Sigmoid colon (tissue), 6 donors: ENCODE measurements at regions not wholly inside any gene's neighbourhood (a gene's known extent, or its start where the extent isn't known, plus 50 kb on each side); places are given as distances from the start of the nearest gene placed in this dataset.

Experiments
- DNase-seq: peaks from one replicate; pipeline ENCODE4 v3.0.0-alpha.2; 2019
- H3K27ac ChIP-seq, 4 donors: fragments of 200-600 bp; sonication (generic); one replicate each; pipeline ENCODE4 v1.5.1; 2016 to 2019; ENCODE audit warnings: mild to moderate bottlenecking in 1 of 4
- H3K27me3 ChIP-seq, 3 donors: fragments of 200-600 bp; sonication (generic); one replicate each; pipeline ENCODE4 v1.5.1; 2019; ENCODE audit warnings: mild to moderate bottlenecking in 1 of 3
- H3K36me3 ChIP-seq, 4 donors: fragments of 200-600 bp; sonication (generic); one replicate each; pipeline ENCODE4 v1.5.1; 2016 to 2019
- H3K4me1 ChIP-seq, 4 donors: fragments of 200-600 bp; sonication (generic); one replicate each; pipeline ENCODE4 v1.5.1; 2017 to 2019
- H3K4me3 ChIP-seq, 4 donors: fragments of 200-600 bp; sonication (generic); one replicate each; pipeline ENCODE4 v1.5.1; 2017 to 2019; ENCODE audit warnings: mild to moderate bottlenecking in 2 of 4, moderate library complexity in 1 of 4
- H3K9me3 ChIP-seq, 4 donors: fragments of 200-600 bp in 3 of 4; sonication (generic) in 3 of 4; one replicate each; pipeline versions ENCODE4 v1.5.1 to v1.6.1; 2013 to 2019
- CTCF ChIP-seq, 4 experiments: fragments of 450-650 bp in 3 of 4; fragments of 200-600 bp in 1 of 4; IDR thresholded peaks; one replicate each; pipeline ENCODE4 v1.5.1; 2016 to 2019; ENCODE audit warnings: antibody characterized with exemption in 4 of 4, mild to moderate bottlenecking in 3 of 4, moderate library complexity in 2 of 4
- EP300 ChIP-seq, 4 donors: sonication (generic); formaldehyde crosslinking; IDR thresholded peaks; one replicate each; pipeline ENCODE4 v1.6.1; 2017; ENCODE audit warnings: antibody characterized with exemption in 4 of 4
- POLR2A ChIP-seq, 2 donors: fragments of 450-650 bp; IDR thresholded peaks; one replicate each; pipeline ENCODE4 v1.6.1; 2016; ENCODE audit warnings: antibody characterized with exemption in 2 of 2, mild to moderate bottlenecking in 2 of 2, moderate library complexity in 2 of 2
- POLR2AphosphoS5 ChIP-seq, 4 donors: sonication (generic); formaldehyde crosslinking; IDR thresholded peaks; one replicate each; pipeline ENCODE4 v1.6.1; 2017; ENCODE audit warnings: antibody characterized with exemption in 4 of 4
- WGBS, 2 donors: extraction: QIAGEN DNeasy Blood & Tissue Kit; methylation state at CpG; one replicate each; pipeline ENCODE4 v1.1.7; 2013; 5-methylcytosine and 5-hydroxymethylcytosine counted together
- intact Hi-C: fragments of 100-400 bp; cut with DNase I; formaldehyde crosslinking; loops from one replicate; pipeline ENCODE4 v1.15.1; 2023
- donor health status: healthy with polysubstance abuse.
- donor health status: healthy.

DNA sequence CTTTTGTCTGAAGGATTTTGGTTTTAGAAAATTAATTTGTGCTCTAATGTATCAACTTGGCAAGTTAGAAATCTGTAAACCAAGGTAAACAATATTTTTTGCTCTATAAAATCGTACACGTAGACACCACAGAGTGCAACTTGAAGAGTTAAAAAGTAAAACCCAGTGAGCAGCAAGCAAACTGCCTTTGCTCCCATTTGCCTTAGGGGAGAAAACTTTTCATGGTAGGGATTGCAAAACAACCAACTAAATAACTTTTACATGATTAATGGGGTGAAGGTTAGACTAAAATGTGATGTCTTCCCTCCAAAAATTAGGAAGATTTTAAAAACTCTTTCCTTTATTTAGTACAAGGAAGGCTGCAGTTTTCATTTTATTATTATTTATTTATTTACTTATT is 224.2 kb upstream of the LYZL1 start:
- no peaks in the 10 kb centered on the region for H3K36me3 ChIP-seq
- H3K27me3 ChIP-seq = no peaks in the 10 kb centered on the region
- H3K4me1 ChIP-seq = no peaks in the 10 kb centered on the region
- intact Hi-C loops = no loop called here
- WGBS, 2 donors = 59 to 79% methylated on average over 2 of the region's 2 CpGs
- DNase-seq = no peak
- no peaks in the 10 kb centered on the region for H3K9me3 ChIP-seq
- no peak overlapping the region for H3K27ac ChIP-seq
- no peak overlapping the region for H3K4me3 ChIP-seq
- no peak for TF ChIP-seq POLR2AphosphoS5 (IDR thresholded peaks at IDR 0.05)
- TF ChIP-seq CTCF (IDR thresholded peaks at IDR 0.05) = no peak
- TF ChIP-seq POLR2A (IDR thresholded peaks at IDR 0.05) = no peak
- no peak for TF ChIP-seq EP300 (IDR thresholded peaks at IDR 0.05)

- intact Hi-C loops = no loop called here
- H3K4me3 ChIP-seq = no peak overlapping the region
- no peaks in the 10 kb centered on the region for H3K9me3 ChIP-seq
- H3K4me1 ChIP-seq = no peaks in the 10 kb centered on the region
- H3K27ac ChIP-seq = no peak overlapping the region
- TF ChIP-seq CTCF (IDR thresholded peaks at IDR 0.05) (no peak), EP300 (IDR thresholded peaks at IDR 0.05) (no peak), POLR2A (IDR thresholded peaks at IDR 0.05) (no peak), POLR2AphosphoS5 (IDR thresholded peaks at IDR 0.05) (no peak)
- WGBS, 2 donors = 74 to 94% methylated on average over 3 of the region's 3 CpGs
- peaks cover 0 to 4% (median 0%) of the 10 kb centered on the region in 3 donors for H3K27me3 ChIP-seq
- no peaks in the 10 kb centered on the region for H3K36me3 ChIP-seq
- no peak for DNase-seq
These were observed 221.7 kb upstream of the LYZL1 start for GRCh38 chr10:29067161-29067560.

GRCh38 chr10:29067628-29068027 is 221.2 kb upstream of the LYZL1 start:
- TF ChIP-seq POLR2A (IDR thresholded peaks at IDR 0.05) (no peak), CTCF (IDR thresholded peaks at IDR 0.05) (no peak), EP300 (IDR thresholded peaks at IDR 0.05) (no peak), POLR2AphosphoS5 (IDR thresholded peaks at IDR 0.05) (no peak)
- 80 to 98% methylated on average over 3 of the region's 3 CpGs for WGBS, 2 donors
- intact Hi-C loops = no loop called here
- Histone ChIP-seq H3K27me3 (peaks cover 0 to 4% (median 0%) of the 10 kb centered on the region in 3 donors), H3K4me3 (no peak overlapping the region), H3K9me3 (no peaks in the 10 kb centered on the region), H3K36me3 (no peaks in the 10 kb centered on the region), H3K4me1 (no peaks in the 10 kb centered on the region), H3K27ac (no peak overlapping the region)
- no peak for DNase-seq

DNA sequence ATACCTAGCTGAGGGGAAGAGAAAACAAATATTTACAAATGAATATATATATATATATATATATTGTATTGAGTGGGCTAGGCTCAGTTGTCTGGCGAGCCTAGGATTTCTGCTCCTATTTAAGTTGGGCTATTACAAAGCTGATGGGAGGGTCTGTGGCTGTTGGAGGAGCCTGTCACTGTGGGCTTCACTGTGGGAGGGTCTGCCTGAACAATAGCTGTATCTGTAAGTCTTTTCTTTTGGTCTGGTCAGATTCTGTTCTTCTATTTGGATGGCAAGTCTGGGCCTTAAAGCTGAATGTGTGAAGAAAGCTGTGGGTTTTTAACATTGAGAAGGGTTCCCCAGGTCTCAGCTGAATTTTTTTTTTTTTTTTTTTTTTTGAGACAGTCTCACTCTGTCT is 220.6 kb upstream of the LYZL1 start:
- H3K36me3 ChIP-seq = no peaks in the 10 kb centered on the region
- peaks cover 0 to 4% (median 0%) of the 10 kb centered on the region in 3 donors for H3K27me3 ChIP-seq
- TF ChIP-seq EP300 (IDR thresholded peaks at IDR 0.05) (no peak), CTCF (IDR thresholded peaks at IDR 0.05) (no peak), POLR2A (IDR thresholded peaks at IDR 0.05) (no peak)
- no peaks in the 10 kb centered on the region for H3K9me3 ChIP-seq
- no peak for DNase-seq
- no peak overlapping the region for H3K4me3 ChIP-seq
- 40 to 59% methylated on average over 1 of the region's 1 CpG for WGBS, 2 donors
- intact Hi-C loops = no loop called here
- H3K27ac ChIP-seq = no peak overlapping the region
- no peaks in the 10 kb centered on the region for H3K4me1 ChIP-seq

DNA sequence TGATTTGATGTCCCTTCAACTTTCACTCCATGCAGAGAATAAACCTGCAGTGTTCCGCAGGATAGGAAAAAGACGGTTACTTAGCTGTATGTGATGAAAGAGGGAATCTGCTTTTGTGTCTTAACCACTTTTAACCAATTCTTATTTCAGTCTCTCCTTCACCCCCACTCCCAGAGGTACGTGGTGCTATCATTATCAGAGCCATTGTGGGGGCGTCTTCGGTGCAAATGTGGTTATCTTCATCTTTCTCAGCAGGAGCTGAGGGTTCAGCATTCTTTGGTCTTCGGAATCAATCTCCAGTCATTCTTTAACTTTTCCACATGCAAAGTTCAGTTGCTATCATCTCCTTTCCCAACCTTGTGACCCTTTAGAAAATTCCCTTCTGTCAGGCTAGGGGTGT is 219.9 kb upstream of the LYZL1 start:
- no peak for TF ChIP-seq EP300 (IDR thresholded peaks at IDR 0.05)
- no peak for TF ChIP-seq CTCF (IDR thresholded peaks at IDR 0.05)
- no peak for TF ChIP-seq POLR2AphosphoS5 (IDR thresholded peaks at IDR 0.05)
- no peak for TF ChIP-seq POLR2A (IDR thresholded peaks at IDR 0.05)
- Histone ChIP-seq H3K4me3 (no peak overlapping the region), H3K27ac (no peak overlapping the region), H3K9me3 (no peaks in the 10 kb centered on the region), H3K4me1 (no peaks in the 10 kb centered on the region), H3K27me3 (peaks cover 0 to 4% (median 0%) of the 10 kb centered on the region in 3 donors), H3K36me3 (no peaks in the 10 kb centered on the region)
- DNase-seq = no peak
- 85 to 87% methylated on average over 6 of the region's 6 CpGs for WGBS, 2 donors
- intact Hi-C loops = no loop called here
